HG02885 (cell line): ENCODE measurements at regions not wholly inside any gene's neighbourhood (a gene's known extent, or its start where the extent isn't known, plus 50 kb on each side); places are given as distances from the start of the nearest gene placed in this dataset.
"Not testable (repeated sequence)": the region's sequence is repeated elsewhere in the genome, so short reads cannot be mapped to it uniquely, and the experiment has no call there.

Experiments
- ATAC-seq: cut with Tn5 transposase; IDR thresholded peaks from one replicate; pipeline ENCODE4 v1.9.1; 2021; ENCODE audit warnings: mild to moderate bottlenecking; ENCODE audit not compliant: unreplicated experiment, poor library complexity

DNA sequence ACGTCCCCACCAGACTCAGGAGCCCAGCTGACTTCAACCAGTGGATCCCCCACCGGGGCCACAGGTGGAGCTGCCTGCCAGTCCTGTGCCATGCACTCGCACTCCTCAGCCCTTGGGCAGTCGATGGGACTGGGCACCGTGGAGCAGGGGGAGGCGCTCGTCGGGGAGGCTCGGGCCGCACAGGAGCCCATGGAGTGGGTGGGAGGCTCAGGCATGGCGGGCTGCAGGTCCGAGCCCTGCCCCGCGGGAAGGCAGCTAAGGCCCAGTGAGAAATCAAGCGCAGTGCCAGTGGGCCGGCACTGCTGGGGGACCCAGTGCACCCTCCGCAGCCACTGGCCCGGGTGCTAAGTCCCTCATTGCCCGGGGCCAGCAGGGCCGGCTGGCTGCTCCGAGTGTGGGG, 52.3 kb upstream of the LRRC30 start:
- not testable (repeated sequence) for ATAC-seq

DNA sequence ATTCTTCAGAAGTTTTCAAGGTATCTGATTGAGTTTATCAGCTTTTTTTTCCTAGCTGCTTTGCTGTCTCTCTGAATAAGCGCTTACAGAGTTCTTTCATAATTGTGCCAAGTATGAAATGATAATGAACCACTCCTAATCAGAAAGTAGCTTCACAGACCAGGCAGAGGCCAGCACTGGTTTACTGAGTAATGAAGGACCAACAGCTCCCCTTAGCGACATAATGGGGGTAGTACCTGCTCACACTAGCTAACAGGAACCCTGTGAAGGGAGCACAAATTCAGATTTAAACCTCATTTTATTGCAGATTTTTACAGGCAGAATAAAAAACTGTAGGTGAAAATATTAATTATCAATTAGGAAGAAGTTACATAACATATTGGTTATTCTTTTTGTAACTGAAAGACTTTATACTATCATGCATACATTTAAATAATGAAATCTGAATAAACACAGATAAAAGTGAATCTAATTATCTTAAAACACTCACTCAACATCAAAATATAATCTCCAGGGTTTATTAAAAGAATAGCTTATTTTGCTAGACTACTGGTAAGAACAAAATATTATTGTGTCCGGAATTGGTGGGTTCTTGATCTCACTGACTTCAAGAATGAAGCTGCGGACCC, 53.7 kb upstream of the LRRC30 start:
- ATAC-seq = peak; percentile 50

DNA sequence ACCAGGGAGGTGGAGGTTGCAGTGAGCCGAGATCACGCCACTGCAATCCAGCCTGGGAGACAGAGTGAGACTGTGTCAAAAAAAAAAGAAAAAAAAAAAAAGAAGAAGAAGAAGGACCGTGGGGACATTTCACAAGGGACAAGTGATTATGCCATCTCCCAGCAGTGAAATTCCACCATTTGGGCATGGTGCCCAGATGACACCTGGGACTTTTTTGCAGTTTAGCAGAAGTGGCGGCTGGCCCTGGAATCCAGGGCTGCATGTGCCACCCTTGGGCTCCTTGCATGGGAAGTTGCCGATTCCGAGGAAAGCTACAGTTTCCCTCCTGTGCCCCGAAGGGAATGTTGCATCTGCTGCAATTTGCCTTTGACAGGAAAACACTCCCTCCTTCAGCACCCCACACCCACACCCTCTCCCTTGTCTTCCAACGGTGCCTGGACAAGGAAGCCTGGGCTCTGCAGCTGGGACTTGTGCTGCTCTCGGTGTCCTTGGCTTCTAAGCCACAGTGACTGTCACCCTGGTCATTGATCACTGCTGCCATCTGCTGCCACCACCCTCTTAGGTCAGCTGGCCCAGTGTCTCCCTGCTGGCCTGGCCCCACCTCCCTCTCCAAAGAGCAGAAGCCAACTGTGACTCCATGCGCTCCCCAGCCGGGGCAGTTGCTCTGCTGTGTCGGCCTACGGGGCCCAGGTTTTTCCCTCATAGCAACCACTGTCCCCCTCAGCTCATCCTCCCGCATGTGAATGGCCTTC, 56.4 kb upstream of the LRRC30 start:
- ATAC-seq = no peak

DNA sequence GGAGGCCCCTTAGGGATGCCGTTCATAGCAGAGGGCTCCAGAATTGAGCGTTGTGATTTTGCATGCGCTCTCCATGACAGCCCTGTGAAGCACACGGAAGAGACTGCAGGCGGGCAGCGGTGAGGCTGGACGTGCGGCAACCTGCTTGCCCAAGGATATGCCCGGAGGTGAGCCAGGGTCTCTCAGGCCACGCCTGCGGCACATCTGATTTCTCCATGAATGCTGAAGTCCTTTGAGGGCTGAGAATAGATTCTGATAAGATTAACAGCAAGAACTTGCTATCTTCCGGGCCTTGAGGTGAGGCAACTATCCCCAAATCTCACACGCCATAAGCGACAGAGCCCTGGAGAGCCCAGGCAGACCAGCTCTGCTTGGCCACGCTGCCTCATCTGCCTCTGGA, 55.6 kb upstream of the LAMA1 start:
- no peak for ATAC-seq

DNA sequence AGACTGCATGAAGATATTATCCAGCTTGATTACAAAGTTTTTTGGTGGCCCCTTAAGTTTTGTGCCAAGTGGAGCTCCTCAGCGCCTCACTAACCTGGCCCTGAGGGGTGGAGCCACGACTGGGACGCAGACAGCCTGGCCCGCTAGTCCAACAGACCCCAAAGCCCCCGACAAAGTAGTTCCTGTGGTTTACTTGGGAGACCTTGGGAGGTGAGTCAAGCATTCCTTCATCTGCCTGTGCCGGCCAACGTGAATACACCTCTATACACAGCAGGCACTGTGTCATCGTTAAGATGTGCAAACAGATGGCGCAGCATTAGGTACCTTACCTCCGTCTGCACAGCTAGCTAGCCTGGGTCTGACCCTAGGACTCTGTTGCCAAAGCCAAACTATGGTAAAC, 55.0 kb upstream of the LAMA1 start:
- no peak for ATAC-seq

DNA sequence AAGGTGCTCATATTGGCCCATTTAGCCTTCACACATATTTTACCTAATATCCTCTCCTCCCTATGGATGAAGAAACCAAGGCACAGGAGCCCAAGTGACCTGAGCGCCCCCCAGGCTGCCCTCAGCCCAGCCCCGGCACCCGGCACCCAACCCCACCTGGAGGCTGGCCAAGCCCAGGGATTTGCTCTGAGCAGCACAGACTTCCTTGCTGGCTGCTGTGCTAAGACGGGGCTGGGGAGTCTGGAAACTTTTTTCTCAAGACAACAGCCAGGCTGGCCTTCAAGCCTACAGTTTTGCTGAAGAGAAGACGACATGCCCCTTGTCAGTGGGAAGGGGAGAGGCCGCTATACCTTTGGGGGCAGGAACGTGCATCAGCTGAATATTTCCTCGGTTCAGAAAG, 52.7 kb upstream of the LAMA1 start:
- ATAC-seq = no peak

DNA sequence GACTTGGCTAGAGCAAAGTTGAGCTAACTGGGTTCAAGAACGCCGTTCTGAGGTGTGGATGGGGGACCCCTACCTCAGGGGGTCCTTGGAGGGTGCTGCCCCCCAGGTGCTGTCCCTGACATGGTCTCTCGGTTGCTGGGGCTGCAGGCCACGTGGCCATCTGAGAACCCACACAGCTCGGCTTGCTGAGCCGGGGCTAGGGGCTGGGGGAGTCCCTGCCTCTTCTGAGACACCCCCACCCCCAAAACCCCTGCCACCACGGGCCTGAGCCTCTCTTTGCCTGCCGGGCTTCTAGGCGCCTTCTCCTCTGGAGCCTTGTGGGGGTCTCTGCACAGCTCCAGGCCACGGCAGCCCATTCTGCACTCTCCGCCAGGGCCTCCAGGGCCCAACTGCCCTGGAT, 52.0 kb upstream of the LAMA1 start:
- ATAC-seq = no peak

DNA sequence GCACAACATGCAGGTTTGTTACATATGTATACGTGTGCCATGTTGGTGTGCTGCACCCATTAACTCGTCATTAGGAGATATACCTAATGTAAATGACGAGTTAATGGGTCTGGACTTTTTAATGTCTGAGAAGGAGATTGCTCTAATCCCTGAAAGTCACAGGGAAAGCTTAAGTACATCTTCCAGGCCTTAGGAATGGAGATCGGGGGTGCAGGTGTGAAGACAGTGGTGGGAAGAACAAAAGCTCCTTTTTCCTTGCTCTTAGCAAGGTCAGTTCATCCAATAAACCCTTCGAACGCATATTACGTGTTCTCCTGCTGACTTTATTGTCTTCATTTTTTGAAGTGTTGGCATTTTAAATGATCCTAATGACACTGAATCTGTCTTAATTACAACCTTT, 50.8 kb upstream of the LAMA1 start:
- no peak for ATAC-seq
